Endothelial cell (in vitro differentiated cells): ENCODE measurements at regions not wholly inside any gene's neighbourhood (a gene's known extent, or its start where the extent isn't known, plus 50 kb on each side); places are given as distances from the start of the nearest gene placed in this dataset.
"Not testable (repeated sequence)": the region's sequence is repeated elsewhere in the genome, so short reads cannot be mapped to it uniquely, and the experiment has no call there.

Source experiments
- DNase-seq: peaks from one replicate; pipeline ENCODE4 v3.0.0; 2021; ENCODE audit warnings: low spot score
- H3K27ac Mint-ChIP-seq: one replicate; pipeline ENCODE4 v1.8.0; 2021; ENCODE audit warnings: mixed read lengths, inconsistent platforms; ENCODE audit not compliant: unreplicated experiment
- H3K27me3 Mint-ChIP-seq: one replicate; pipeline ENCODE4 v1.8.0; 2021; ENCODE audit warnings: mild to moderate bottlenecking, moderate library complexity, mixed read lengths, inconsistent platforms; ENCODE audit not compliant: unreplicated experiment
- H3K36me3 Mint-ChIP-seq: one replicate; pipeline ENCODE4 v1.8.0; 2021; ENCODE audit warnings: mild to moderate bottlenecking, low read depth, mixed read lengths, inconsistent platforms; ENCODE audit not compliant: unreplicated experiment
- H3K4me1 Mint-ChIP-seq: one replicate; pipeline ENCODE4 v1.8.0; 2021; ENCODE audit warnings: mild to moderate bottlenecking, mixed read lengths, inconsistent platforms; ENCODE audit not compliant: unreplicated experiment
- H3K4me3 Mint-ChIP-seq: one replicate; pipeline ENCODE4 v1.8.0; 2021; ENCODE audit warnings: mild to moderate bottlenecking, mixed read lengths, inconsistent platforms; ENCODE audit not compliant: unreplicated experiment
- H3K9me3 Mint-ChIP-seq: one replicate; pipeline ENCODE4 v1.8.0; 2021; ENCODE audit warnings: mixed read lengths, inconsistent platforms; ENCODE audit not compliant: unreplicated experiment
- TF ChIP-seq, protein P1 (sequence below): fragments of 200-600 bp; sonication (generic); IDR thresholded peaks from one replicate; pipeline ENCODE4 v1.5.0; 2021; ENCODE audit warnings: antibody characterized with exemption; ENCODE audit not compliant: unreplicated experiment

DNA sequence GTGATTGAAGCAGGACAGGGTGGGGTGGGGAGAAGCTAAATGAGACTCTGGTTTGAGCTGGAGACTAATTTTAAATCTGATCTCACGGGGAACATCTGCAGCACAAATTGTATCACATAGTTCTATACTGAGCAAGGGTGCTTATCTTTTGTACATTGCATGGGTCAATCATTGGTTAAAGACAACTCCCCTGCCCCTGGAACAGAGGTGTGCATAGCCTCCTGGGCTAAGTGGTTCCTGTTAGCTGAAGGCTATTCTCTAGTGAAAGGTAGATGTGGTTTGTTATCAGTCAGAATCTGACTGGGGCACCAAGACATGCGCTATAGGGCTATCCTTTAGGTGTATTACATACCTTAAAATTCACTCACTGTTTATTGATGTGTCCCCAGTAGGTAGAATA is 103.9 kb upstream of the KITLG start:
- H3K27me3 Mint-ChIP-seq, result peaks cover 3% of the 10 kb centered on the region
- DNase-seq, result no peak
- H3K9me3 Mint-ChIP-seq, result peaks cover 3% of the 10 kb centered on the region
- no peak overlapping the region for H3K27ac Mint-ChIP-seq
- H3K4me3 Mint-ChIP-seq, result no peak overlapping the region
- no peaks in the 10 kb centered on the region for H3K36me3 Mint-ChIP-seq
- no peaks in the 10 kb centered on the region for H3K4me1 Mint-ChIP-seq
- TF ChIP-seq, protein P1, sequence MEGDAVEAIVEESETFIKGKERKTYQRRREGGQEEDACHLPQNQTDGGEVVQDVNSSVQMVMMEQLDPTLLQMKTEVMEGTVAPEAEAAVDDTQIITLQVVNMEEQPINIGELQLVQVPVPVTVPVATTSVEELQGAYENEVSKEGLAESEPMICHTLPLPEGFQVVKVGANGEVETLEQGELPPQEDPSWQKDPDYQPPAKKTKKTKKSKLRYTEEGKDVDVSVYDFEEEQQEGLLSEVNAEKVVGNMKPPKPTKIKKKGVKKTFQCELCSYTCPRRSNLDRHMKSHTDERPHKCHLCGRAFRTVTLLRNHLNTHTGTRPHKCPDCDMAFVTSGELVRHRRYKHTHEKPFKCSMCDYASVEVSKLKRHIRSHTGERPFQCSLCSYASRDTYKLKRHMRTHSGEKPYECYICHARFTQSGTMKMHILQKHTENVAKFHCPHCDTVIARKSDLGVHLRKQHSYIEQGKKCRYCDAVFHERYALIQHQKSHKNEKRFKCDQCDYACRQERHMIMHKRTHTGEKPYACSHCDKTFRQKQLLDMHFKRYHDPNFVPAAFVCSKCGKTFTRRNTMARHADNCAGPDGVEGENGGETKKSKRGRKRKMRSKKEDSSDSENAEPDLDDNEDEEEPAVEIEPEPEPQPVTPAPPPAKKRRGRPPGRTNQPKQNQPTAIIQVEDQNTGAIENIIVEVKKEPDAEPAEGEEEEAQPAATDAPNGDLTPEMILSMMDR, result no peak

DNA sequence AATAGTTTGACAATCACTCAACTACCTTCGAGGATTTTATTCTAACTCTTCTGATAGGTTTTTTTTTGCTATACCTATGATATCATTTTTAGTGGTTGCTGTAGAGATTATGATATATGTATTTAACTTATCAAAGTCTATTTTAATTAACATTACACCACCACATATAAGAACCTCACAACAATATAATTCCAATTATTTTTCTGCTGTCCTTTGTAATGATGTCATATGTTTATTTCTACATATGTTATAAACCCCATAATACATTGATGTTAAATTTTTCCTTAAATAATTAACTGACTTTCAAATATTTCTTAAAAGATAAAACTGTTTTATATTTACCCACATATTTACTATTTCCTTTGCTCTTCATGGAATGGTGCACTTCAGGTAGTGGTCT is 103.4 kb upstream of the KITLG start:
- H3K27ac Mint-ChIP-seq, result no peak overlapping the region
- TF ChIP-seq, protein P1, result no peak
- DNase-seq, result no peak
- H3K36me3 Mint-ChIP-seq, result no peaks in the 10 kb centered on the region
- no peak overlapping the region for H3K4me3 Mint-ChIP-seq
- peaks cover 3% of the 10 kb centered on the region for H3K27me3 Mint-ChIP-seq
- H3K9me3 Mint-ChIP-seq, result peaks cover 3% of the 10 kb centered on the region
- no peaks in the 10 kb centered on the region for H3K4me1 Mint-ChIP-seq

DNA sequence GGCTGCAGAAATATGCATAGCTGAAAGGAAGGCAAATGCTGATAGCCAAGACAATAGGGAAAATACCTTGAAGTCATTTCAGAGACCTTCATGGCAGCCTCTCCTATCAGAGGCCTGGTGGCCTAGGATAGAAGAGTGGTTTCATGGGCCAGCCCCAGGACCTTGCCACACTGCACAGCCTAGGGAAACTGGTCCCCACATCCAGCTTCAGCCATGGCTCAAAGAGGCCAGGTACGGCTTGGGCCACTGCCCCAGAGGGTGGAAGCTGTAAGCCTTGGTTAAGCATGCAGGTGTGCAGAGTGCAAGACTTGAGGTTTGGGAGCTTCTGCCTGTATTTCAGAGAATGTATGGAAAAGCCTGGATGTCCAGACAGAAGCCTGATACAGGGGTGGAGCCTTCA is 101.0 kb upstream of the KITLG start:
- H3K4me3 Mint-ChIP-seq, result no peak overlapping the region
- H3K36me3 Mint-ChIP-seq, result no peaks in the 10 kb centered on the region
- DNase-seq, result no peak
- H3K27me3 Mint-ChIP-seq, result peaks cover 5% of the 10 kb centered on the region
- no peak overlapping the region for H3K27ac Mint-ChIP-seq
- TF ChIP-seq, protein P1, result no peak
- H3K4me1 Mint-ChIP-seq, result no peaks in the 10 kb centered on the region
- H3K9me3 Mint-ChIP-seq, result peaks cover 3% of the 10 kb centered on the region

DNA sequence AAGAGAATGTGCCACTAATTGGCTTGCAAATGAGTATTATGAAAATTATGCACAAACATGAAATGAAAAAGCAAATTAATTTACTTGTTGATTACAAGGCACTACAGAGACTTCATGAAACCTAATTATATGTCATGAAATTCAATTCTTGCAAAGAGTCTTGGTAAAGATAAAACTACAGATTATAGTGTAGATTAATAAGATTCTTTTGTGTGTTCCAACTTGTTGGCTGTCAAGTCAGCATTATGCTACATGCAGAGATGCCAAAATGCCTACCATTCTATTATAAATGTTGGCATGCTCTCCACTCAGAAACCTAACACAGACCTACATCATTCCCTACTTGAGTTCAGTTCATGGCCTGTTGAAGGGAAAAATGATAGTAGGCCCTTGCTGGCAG is 97.2 kb upstream of the KITLG start:
- Mint-ChIP-seq H3K27me3 (peaks cover 4% of the 10 kb centered on the region), H3K36me3 (no peaks in the 10 kb centered on the region), H3K27ac (no peak overlapping the region)

DNA sequence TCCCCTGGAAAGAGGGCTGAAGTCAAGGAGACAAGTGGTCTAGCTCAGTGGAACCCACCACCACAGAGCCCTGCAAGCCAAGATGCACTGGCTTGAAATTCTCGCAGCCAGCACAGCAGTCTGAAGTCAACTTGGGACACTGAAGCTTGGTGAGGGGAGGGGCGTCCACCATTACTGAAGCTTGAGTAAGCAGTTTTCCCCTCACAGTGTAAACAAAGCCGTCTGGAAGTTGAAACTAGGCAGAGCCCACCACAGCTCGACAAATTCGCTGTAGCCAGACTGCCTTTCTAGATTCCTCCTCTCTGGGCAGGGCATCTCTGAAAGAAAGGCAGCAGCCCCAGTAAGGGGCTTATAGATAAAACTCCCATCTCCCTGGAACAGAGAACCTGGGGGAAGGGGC is 87.3 kb upstream of the KITLG start:
- not testable (repeated sequence) for H3K27ac Mint-ChIP-seq, H3K4me3 Mint-ChIP-seq, DNase-seq, H3K9me3 Mint-ChIP-seq, H3K27me3 Mint-ChIP-seq, H3K4me1 Mint-ChIP-seq, H3K36me3 Mint-ChIP-seq

More for the DNA sequence above, 97.2 kb upstream of the KITLG start:
- DNase-seq, result no peak
- Mint-ChIP-seq H3K4me1 (no peaks in the 10 kb centered on the region), H3K9me3 (peaks cover 3% of the 10 kb centered on the region), H3K4me3 (no peak overlapping the region)
- TF ChIP-seq, protein P1, result no peak

DNA sequence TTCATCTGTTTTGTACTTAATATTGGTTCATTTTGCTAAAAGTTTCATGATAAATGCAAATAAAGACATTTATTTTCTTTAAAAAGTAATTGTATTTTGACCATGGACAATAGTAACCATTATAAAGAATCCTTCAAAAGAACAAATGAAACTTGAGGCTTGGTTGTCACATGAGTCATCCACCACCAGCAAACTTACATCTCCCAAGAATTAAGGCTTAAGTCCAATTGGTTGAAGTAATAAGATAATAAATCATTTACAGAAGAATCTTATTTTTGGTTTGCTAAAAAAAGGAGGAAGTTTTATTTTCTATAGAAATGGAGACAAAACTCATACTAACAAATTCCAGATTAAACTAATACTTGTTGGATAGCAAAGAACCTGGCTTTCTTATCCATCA is 84.8 kb upstream of the KITLG start:
- peaks cover 5% of the 10 kb centered on the region for H3K4me1 Mint-ChIP-seq
- no peaks in the 10 kb centered on the region for H3K9me3 Mint-ChIP-seq
- H3K27ac Mint-ChIP-seq, result no peak overlapping the region
- no peaks in the 10 kb centered on the region for H3K36me3 Mint-ChIP-seq
- DNase-seq, result no peak
- H3K27me3 Mint-ChIP-seq, result peaks cover 2% of the 10 kb centered on the region
- H3K4me3 Mint-ChIP-seq, result no peak overlapping the region
- TF ChIP-seq, protein P1, result no peak
